Renal pelvis (tissue), 1 donor: ENCODE measurements at regions not wholly inside any gene's neighbourhood (a gene's known extent, or its start where the extent isn't known, plus 50 kb on each side); places are given as distances from the start of the nearest gene placed in this dataset.
"Not testable (repeated sequence)": the region's sequence is repeated elsewhere in the genome, so short reads cannot be mapped to it uniquely, and the experiment has no call there.

Experiments
- DNase-seq: peaks from one replicate; pipeline ENCODE4 v3.0.0-alpha.2; 2013

- no peak for DNase-seq
Observed at GRCh38 chrX:903116-903515, 272.5 kb downstream of the SHOX start.

- no peak for DNase-seq
Observed at GRCh38 chrX:896256-896655, 265.7 kb downstream of the SHOX start.

GRCh38 chrX:889966-890651 is 259.5 kb downstream of the SHOX start:
- no peak for DNase-seq

- not testable (repeated sequence) for DNase-seq
Observed at GRCh38 chrX:887724-888123, 257.1 kb downstream of the SHOX start.

- no peak for DNase-seq
Observed at GRCh38 chrX:883588-883987, 253.0 kb downstream of the SHOX start.

- not testable (repeated sequence) for DNase-seq
Observed at GRCh38 chrX:879756-880698, 249.4 kb downstream of the SHOX start.

GRCh38 chrX:874061-874460 is 243.5 kb downstream of the SHOX start:
- no peak for DNase-seq

GRCh38 chrX:873016-873415 is 242.4 kb downstream of the SHOX start:
- no peak for DNase-seq

GRCh38 chrX:872090-872489 is 241.5 kb downstream of the SHOX start:
- DNase-seq = no peak

- DNase-seq = no peak
Observed at GRCh38 chrX:871626-872025, 241.0 kb downstream of the SHOX start.

- no peak for DNase-seq
Observed at GRCh38 chrX:867966-868647, 237.5 kb downstream of the SHOX start.

GRCh38 chrX:867502-867901 is 236.9 kb downstream of the SHOX start:
- DNase-seq = no peak

GRCh38 chrX:866441-866990 is 235.9 kb downstream of the SHOX start:
- no peak for DNase-seq

- no peak for DNase-seq
Observed at GRCh38 chrX:865422-865821, 234.8 kb downstream of the SHOX start.

- no peak for DNase-seq
Observed at GRCh38 chrX:861921-862320, 231.3 kb downstream of the SHOX start.

GRCh38 chrX:861340-861890 is 230.8 kb downstream of the SHOX start:
- no peak for DNase-seq

- no peak for DNase-seq
Observed at GRCh38 chrX:859329-859728, 228.7 kb downstream of the SHOX start.

GRCh38 chrX:858542-859078 is 228.0 kb downstream of the SHOX start:
- DNase-seq = no peak

- DNase-seq = no peak
Observed at GRCh38 chrX:857376-857775, 226.8 kb downstream of the SHOX start.

- DNase-seq = no peak
Observed at GRCh38 chrX:856566-857290, 226.1 kb downstream of the SHOX start.

GRCh38 chrX:853304-853703 is 222.7 kb downstream of the SHOX start:
- DNase-seq = no peak
